SJCRH30 (cell line): ENCODE measurements at regions not wholly inside any gene's neighbourhood (a gene's known extent, or its start where the extent isn't known, plus 50 kb on each side); places are given as distances from the start of the nearest gene placed in this dataset.

Experiments
- DNase-seq, 2 experiments: peaks; one replicate each; pipeline ENCODE4 v3.0.0-alpha.2; 2015 to 2020
- H3K27ac ChIP-seq: fragments of 250-450 bp; sonication (Bioruptor Pico); 2 replicates; pipeline ENCODE4 v1.5.1; 2020; ENCODE audit warnings: mild to moderate bottlenecking, moderate library complexity
- H3K27me3 ChIP-seq: fragments of 250-450 bp; sonication (Bioruptor Pico); 2 replicates; pipeline ENCODE4 v1.5.1; 2020; ENCODE audit warnings: mild to moderate bottlenecking, moderate library complexity
- H3K36me3 ChIP-seq: fragments of 250-450 bp; sonication (Bioruptor Pico); 2 replicates; pipeline ENCODE4 v1.5.1; 2020; ENCODE audit warnings: mild to moderate bottlenecking, moderate library complexity
- H3K4me1 ChIP-seq: fragments of 250-450 bp; sonication (Bioruptor Pico); 2 replicates; pipeline ENCODE4 v1.5.1; 2020; ENCODE audit warnings: mild to moderate bottlenecking, moderate library complexity
- H3K4me3 ChIP-seq: fragments of 250-450 bp; sonication (Bioruptor Pico); 2 replicates; pipeline ENCODE4 v1.5.1; 2020; ENCODE audit warnings: mild to moderate bottlenecking, moderate library complexity
- H3K9me3 ChIP-seq: fragments of 250-450 bp; sonication (Bioruptor Pico); replicated peaks from 2 replicates; pipeline ENCODE4 v1.5.1; 2020; ENCODE audit warnings: mild to moderate bottlenecking, moderate library complexity

DNA sequence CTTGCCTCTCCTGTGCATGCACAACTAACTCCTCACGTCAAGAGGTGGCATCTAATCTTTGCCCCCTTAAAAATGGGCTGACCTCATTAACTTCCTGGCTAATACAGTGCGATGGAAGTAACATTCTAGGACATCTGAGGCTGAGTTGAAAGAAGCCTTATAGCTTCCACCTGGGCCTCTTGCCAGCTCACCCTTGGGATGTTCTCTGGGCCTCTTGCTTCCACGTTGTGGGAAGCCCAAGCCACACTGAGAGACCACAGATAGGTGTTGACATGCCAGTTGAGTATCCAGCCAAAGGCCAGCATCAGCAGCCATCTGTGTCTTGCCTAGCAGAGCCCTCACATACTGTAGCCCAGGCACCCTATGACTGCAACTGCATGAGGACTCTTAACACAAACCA lies 60.8 kb upstream of the GDF10 start:
- no peaks in the 10 kb centered on the region for H3K36me3 ChIP-seq
- no peaks in the 10 kb centered on the region for H3K9me3 ChIP-seq
- H3K4me3 ChIP-seq = no peak overlapping the region
- no peaks in the 10 kb centered on the region for H3K27me3 ChIP-seq
- H3K27ac ChIP-seq = no peak overlapping the region
- H3K4me1 ChIP-seq = no peaks in the 10 kb centered on the region
- no peak for DNase-seq

DNA sequence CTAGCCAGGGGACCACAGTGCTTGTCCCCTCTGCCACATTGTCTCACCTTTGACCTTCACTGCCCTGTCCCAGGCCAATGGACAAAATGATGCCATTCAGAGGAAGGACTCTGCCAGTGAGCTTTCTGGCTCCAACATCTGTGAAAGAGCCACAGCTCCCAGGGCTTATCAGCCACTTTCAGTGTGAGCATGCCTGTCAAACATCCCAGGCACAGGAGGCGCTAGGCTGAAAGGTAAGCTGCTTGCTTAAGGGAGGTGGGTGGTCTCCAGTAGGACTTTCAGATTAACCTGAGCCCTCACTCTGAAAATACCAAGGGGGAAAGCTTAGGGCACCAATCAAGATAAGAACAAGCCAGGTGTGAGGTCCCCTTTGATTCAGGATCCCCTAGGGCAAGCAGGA lies 59.8 kb upstream of the GDF10 start:
- no peak overlapping the region for H3K27ac ChIP-seq
- H3K4me3 ChIP-seq = no peak overlapping the region
- no peak for DNase-seq

GRCh38 chr10:47241256-47241655 lies 58.7 kb upstream of the GDF10 start:
- H3K27ac ChIP-seq = no peak overlapping the region
- no peaks in the 10 kb centered on the region for H3K4me1 ChIP-seq
- no peak for DNase-seq
- no peaks in the 10 kb centered on the region for H3K36me3 ChIP-seq
- H3K4me3 ChIP-seq = no peak overlapping the region
- no peaks in the 10 kb centered on the region for H3K9me3 ChIP-seq
- no peaks in the 10 kb centered on the region for H3K27me3 ChIP-seq

More for the DNA sequence above, 59.8 kb upstream of the GDF10 start:
- no peaks in the 10 kb centered on the region for H3K27me3 ChIP-seq
- no peaks in the 10 kb centered on the region for H3K36me3 ChIP-seq
- no peaks in the 10 kb centered on the region for H3K4me1 ChIP-seq
- no peaks in the 10 kb centered on the region for H3K9me3 ChIP-seq

GRCh38 chr10:47241946-47242867 lies 57.8 kb upstream of the GDF10 start:
- Histone ChIP-seq H3K27me3 (no peaks in the 10 kb centered on the region), H3K4me3 (no peak overlapping the region), H3K9me3 (no peaks in the 10 kb centered on the region), H3K36me3 (no peaks in the 10 kb centered on the region), H3K4me1 (no peaks in the 10 kb centered on the region), H3K27ac (no peak overlapping the region)
- no peak for DNase-seq

DNA sequence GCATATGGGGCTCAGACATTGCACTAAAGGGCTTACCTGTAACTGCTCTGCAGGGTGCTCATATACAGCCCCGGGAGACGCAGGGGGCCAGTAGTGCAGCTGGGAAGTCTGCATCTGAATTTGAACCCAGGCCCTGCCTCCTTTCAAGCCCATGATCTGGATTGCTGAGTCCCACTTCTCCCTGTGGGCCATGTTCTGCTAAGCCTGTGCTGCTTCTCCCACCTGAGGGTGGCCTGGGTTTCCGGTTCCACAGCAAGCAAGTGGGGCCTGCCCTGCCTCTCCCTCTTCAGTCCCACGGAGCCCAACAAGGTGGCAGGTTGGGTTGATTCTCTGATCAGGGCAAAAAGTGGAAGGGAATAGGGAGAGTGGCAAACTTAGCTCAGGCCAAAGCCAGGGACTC lies 56.6 kb upstream of the GDF10 start:
- Histone ChIP-seq H3K36me3 (no peaks in the 10 kb centered on the region), H3K4me3 (no peak overlapping the region), H3K27ac (no peak overlapping the region), H3K9me3 (no peaks in the 10 kb centered on the region), H3K4me1 (no peaks in the 10 kb centered on the region), H3K27me3 (no peaks in the 10 kb centered on the region)
- no peak for DNase-seq

DNA sequence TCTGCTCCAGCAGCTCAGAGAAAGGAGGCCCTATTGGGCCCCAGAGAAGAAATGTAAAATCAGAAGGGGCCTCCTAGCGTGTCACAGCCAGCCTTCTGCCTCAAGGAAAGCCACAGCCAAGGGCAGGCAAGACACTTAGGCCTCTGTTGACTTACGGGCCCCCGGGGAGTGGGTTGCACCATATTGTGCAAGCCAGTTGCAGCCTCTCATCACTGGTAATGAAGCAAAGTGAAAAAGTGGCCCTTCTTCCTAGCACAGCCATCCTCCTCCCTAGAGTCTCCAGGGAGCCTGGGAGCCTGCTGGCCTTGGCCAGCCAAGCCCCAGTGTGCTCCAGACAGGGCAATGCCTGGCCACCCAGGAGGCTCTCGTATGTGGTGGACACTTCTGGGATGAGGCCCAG lies 56.2 kb upstream of the GDF10 start:
- H3K4me1 ChIP-seq = no peaks in the 10 kb centered on the region
- no peaks in the 10 kb centered on the region for H3K36me3 ChIP-seq
- no peak overlapping the region for H3K27ac ChIP-seq
- no peaks in the 10 kb centered on the region for H3K27me3 ChIP-seq
- no peak overlapping the region for H3K4me3 ChIP-seq
- no peaks in the 10 kb centered on the region for H3K9me3 ChIP-seq
- no peak for DNase-seq

- Histone ChIP-seq H3K4me3 (no peak overlapping the region), H3K4me1 (no peaks in the 10 kb centered on the region), H3K9me3 (no peaks in the 10 kb centered on the region), H3K36me3 (no peaks in the 10 kb centered on the region), H3K27ac (no peak overlapping the region), H3K27me3 (no peaks in the 10 kb centered on the region)
- DNase-seq = no peak
These were observed 55.2 kb upstream of the GDF10 start for GRCh38 chr10:47244560-47245500.

DNA sequence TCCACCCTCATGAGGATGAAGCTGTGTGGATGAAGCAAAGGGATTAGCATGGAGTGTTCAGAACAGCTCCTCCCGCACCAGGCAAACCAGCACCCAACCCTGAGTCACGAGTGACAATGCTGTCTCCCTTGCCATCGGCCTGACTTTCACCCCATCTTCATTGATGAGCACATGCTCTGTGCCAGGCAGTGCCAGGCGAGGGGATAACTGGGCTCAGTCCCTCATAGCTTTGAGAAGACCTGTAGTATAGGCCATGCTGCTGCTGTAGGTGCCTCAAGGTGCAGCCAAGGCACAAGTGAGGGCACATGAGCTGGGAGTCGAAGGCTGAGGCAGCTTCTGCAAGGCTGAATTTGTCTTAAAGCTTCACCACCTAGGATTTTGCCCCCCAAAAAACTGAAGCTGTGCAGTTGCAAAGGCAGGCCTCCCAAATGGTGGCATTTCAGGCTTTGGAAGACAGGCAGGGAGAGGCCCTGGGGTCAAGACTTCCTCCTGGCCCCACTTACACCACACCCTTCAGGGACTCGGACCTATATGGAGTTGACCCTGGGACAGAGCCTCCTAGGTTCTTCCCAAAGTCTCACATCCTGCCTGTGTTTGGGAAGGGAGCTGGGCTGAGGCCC lies 54.2 kb upstream of the GDF10 start:
- H3K4me1 ChIP-seq = no peaks in the 10 kb centered on the region
- H3K9me3 ChIP-seq = no peaks in the 10 kb centered on the region
- no peaks in the 10 kb centered on the region for H3K27me3 ChIP-seq
- DNase-seq = no peak
- no peak overlapping the region for H3K4me3 ChIP-seq
- no peaks in the 10 kb centered on the region for H3K36me3 ChIP-seq
- H3K27ac ChIP-seq = no peak overlapping the region

GRCh38 chr10:47246406-47247147 lies 53.4 kb upstream of the GDF10 start:
- Histone ChIP-seq H3K9me3 (no peaks in the 10 kb centered on the region), H3K27me3 (no peaks in the 10 kb centered on the region), H3K4me3 (no peak overlapping the region), H3K36me3 (no peaks in the 10 kb centered on the region), H3K27ac (no peak overlapping the region), H3K4me1 (no peaks in the 10 kb centered on the region)
- no peak for DNase-seq

GRCh38 chr10:47247148-47248059 lies 52.6 kb upstream of the GDF10 start:
- Histone ChIP-seq H3K9me3 (no peaks in the 10 kb centered on the region), H3K4me3 (no peak overlapping the region), H3K27ac (no peak overlapping the region), H3K4me1 (no peaks in the 10 kb centered on the region), H3K27me3 (no peaks in the 10 kb centered on the region), H3K36me3 (no peaks in the 10 kb centered on the region)
- no peak for DNase-seq

- H3K9me3 ChIP-seq = no peaks in the 10 kb centered on the region
- H3K27ac ChIP-seq = no peak overlapping the region
- no peak overlapping the region for H3K4me3 ChIP-seq
- DNase-seq = no peak
- H3K4me1 ChIP-seq = no peaks in the 10 kb centered on the region
- no peaks in the 10 kb centered on the region for H3K36me3 ChIP-seq
- H3K27me3 ChIP-seq = no peaks in the 10 kb centered on the region
These were observed 51.5 kb upstream of the GDF10 start for GRCh38 chr10:47248386-47249090.

DNA sequence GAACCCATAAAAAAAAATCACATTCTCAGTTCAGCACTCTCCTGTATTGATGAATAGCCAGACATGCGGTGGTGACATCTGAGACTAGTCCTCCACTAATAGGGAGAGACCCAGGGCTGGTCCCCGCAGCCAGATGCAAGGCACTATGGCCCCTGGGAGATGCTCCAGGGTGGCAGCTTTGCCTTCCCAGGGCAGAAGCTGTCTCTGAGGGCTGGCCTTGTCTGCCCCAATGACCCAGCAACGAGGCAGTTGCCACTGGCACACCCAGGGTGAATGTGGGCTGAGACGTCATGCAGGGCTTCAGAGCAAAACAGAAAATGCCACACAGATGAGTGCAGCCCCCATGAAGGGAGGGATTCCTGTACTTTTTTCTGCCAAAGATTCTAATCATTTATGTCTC lies 50.1 kb upstream of the GDF10 start:
- Histone ChIP-seq H3K9me3 (no peaks in the 10 kb centered on the region), H3K27ac (no peak overlapping the region), H3K27me3 (no peaks in the 10 kb centered on the region), H3K4me3 (no peak overlapping the region), H3K4me1 (no peaks in the 10 kb centered on the region), H3K36me3 (no peaks in the 10 kb centered on the region)
- no peak for DNase-seq
